K562 (cell line): ENCODE measurements at regions not wholly inside any gene's neighbourhood (a gene's known extent, or its start where the extent isn't known, plus 50 kb on each side); places are given as distances from the start of the nearest gene placed in this dataset.

Source experiments
- ATAC-seq: fragments of 200-7000 bp; cut with Tn5 transposase; 3 replicates; pipeline ENCODE4 v1.9.1; 2020; ENCODE audit warnings: moderate library complexity
- BruUV-seq: library from RNA; stranded (reverse); fragments of 400-500 nt; replicated peaks from 2 replicates; lab custom pipeline; 2021; lab: Mats Ljungman, UMichigan
- CTCF ChIA-PET: fragments of 300-600 bp; formaldehyde crosslinking; extraction: SDS; loops from one replicate; lab custom pipeline; 2021; ENCODE audit warnings: low intra/inter-chr PET ratio; lab: Yijun Ruan, JAX
- POLR2A ChIA-PET: fragments of 300-600, 350-650 bp; sonication (Branson Sonifier 250); formaldehyde crosslinking; extraction: SDS; loops from one replicate; lab custom pipeline; 2021; ENCODE audit warnings: antibody characterized with exemption, inconsistent platforms; lab: Yijun Ruan, JAX
- DNase-seq, 4 experiments: peaks; one replicate each; pipeline versions ENCODE4 v3.0.0 to v3.0.0-alpha.2; 2011 to 2018; ENCODE audit warnings: low spot score in 3 of 4, mixed read lengths in 3 of 4; ENCODE audit errors: extremely low read depth in 1 of 4
- FAIRE-seq: peaks from 2 replicates; lab custom pipeline; 2011; peaks lifted over from hg19 to GRCh38; lab: Jason Lieb, UNC
- H2AFZ ChIP-seq: 2 replicates; pipeline ENCODE4 v1.6.0; 2011; ENCODE audit warnings: low read depth, low read length, control low read depth, inconsistent platforms
- H3K27ac ChIP-seq: fragments of 200-600 bp; 3 replicates; pipeline ENCODE4 v1.8.0; 2011; ENCODE audit warnings: low read depth, mild to moderate bottlenecking, control low read depth, inconsistent platforms, low read length, moderate library complexity, mixed read lengths; ENCODE audit errors: extremely low read depth
- H3K27me3 ChIP-seq, 2 experiments: fragments of 300-600 bp in 1 of 2; 2 replicates in 1 of 2; 3 replicates in 1 of 2; pipeline versions ENCODE4 v1.6.0 to v1.8.0; 2011; ENCODE audit warnings: inconsistent platforms in 2 of 2, low read length in 2 of 2, mild to moderate bottlenecking in 1 of 2, mixed read lengths in 1 of 2, moderate library complexity in 1 of 2; ENCODE audit not compliant: control insufficient read depth in 2 of 2, insufficient read depth in 2 of 2
- H3K36me3 ChIP-seq: fragments of 300-600 bp; 3 replicates; pipeline ENCODE4 v1.8.0; 2011; ENCODE audit warnings: mild to moderate bottlenecking, low read length, inconsistent platforms; ENCODE audit not compliant: control insufficient read depth, insufficient read depth
- H3K4me1 ChIP-seq, 2 experiments: fragments of 200-600 bp in 1 of 2; replicated peaks in 1 of 2; 2 replicates in 1 of 2; 3 replicates in 1 of 2; pipeline versions ENCODE4 v1.5.1 to v1.8.0; 2011; ENCODE audit warnings: inconsistent platforms in 2 of 2, low read length in 2 of 2, mild to moderate bottlenecking in 1 of 2, mixed read lengths in 1 of 2, moderate library complexity in 1 of 2; ENCODE audit not compliant: control insufficient read depth in 2 of 2, insufficient read depth in 2 of 2
- H3K4me2 ChIP-seq: 2 replicates; pipeline ENCODE4 v1.6.1; 2011; ENCODE audit warnings: low read length, control low read depth, inconsistent platforms, mixed read lengths; ENCODE audit not compliant: insufficient read depth
- H3K4me3 ChIP-seq: fragments of 200-600 bp; sonication (generic), shearing (Covaris generic); 2 replicates; pipeline ENCODE4 v1.5.1; 2016; ENCODE audit warnings: control low read depth, inconsistent platforms
- H3K79me2 ChIP-seq: fragments of 200-600 bp; 3 replicates; pipeline ENCODE4 v1.8.0; 2011; ENCODE audit warnings: low read length, inconsistent platforms; ENCODE audit not compliant: control insufficient read depth, insufficient read depth
- H3K9ac ChIP-seq, 2 experiments: 2 replicates each; pipeline versions ENCODE4 v1.6.0 to v1.6.1; 2011; ENCODE audit warnings: low read depth in 2 of 2, low read length in 2 of 2, control low read depth in 1 of 2, inconsistent platforms in 1 of 2, mild to moderate bottlenecking in 1 of 2, mixed read lengths in 1 of 2; ENCODE audit not compliant: insufficient read depth in 1 of 2
- H3K9me1 ChIP-seq: one replicate; pipeline ENCODE4 v1.6.0; 2011; ENCODE audit warnings: inconsistent platforms, mild to moderate bottlenecking, low read length, moderate library complexity; ENCODE audit not compliant: control insufficient read depth, insufficient read depth
- H3K9me3 ChIP-seq: replicated peaks from 2 replicates; pipeline ENCODE4 v1.5.1; 2011; ENCODE audit warnings: low read depth, low read length, inconsistent platforms; ENCODE audit not compliant: control insufficient read depth, insufficient read depth
- H4K20me1 ChIP-seq: replicated peaks from 2 replicates; pipeline ENCODE4 v1.6.1; 2011; ENCODE audit warnings: low read length, inconsistent platforms, mixed read lengths; ENCODE audit not compliant: control insufficient read depth, insufficient read depth
- ATF7 ChIP-seq: fragments of 450-650 bp; IDR thresholded peaks from 2 replicates; pipeline ENCODE4 v1.7.1; 2014; ENCODE audit warnings: mild to moderate bottlenecking, moderate library complexity
- BMI1 ChIP-seq: fragments of 150-350 bp; IDR thresholded peaks from 2 replicates; pipeline ENCODE4 v1.6.1; 2014; ENCODE audit warnings: low read length
- BRCA1 ChIP-seq, 2 experiments: fragments of 450-650 bp in 1 of 2; sonication (generic) in 1 of 2; formaldehyde crosslinking in 1 of 2; IDR thresholded peaks; 2 replicates each; pipeline versions ENCODE4 v1.5.0 to v1.6.1; 2017 to 2020; ENCODE audit warnings: mild to moderate bottlenecking in 1 of 2, missing genetic modification reagents in 1 of 2
- BRF1 ChIP-seq: IDR thresholded peaks from 3 replicates; pipeline ENCODE4 v1.6.1; 2011; ENCODE audit warnings: borderline replicate concordance, mild to moderate bottlenecking; ENCODE audit not compliant: insufficient read length; ENCODE audit errors: extremely low read depth
- MAFK ChIP-seq: IDR thresholded peaks from 2 replicates; pipeline ENCODE4 v1.6.1; 2011; ENCODE audit warnings: low read length, improper control_type of control experiment
- NCOA6 ChIP-seq: fragments of 450-650 bp; IDR thresholded peaks from 2 replicates; pipeline ENCODE4 v1.6.1; 2017; ENCODE audit warnings: mild to moderate bottlenecking
- XRCC5 ChIP-seq: fragments of 200-400 bp; formaldehyde crosslinking; IDR thresholded peaks from 2 replicates; pipeline ENCODE4 v1.6.1; 2017; ENCODE audit warnings: low read depth, mild to moderate bottlenecking, low read length
- ZNF282 ChIP-seq: sonication (generic); formaldehyde crosslinking; IDR thresholded peaks from 2 replicates; pipeline ENCODE4 v1.8.1; 2023; ENCODE audit warnings: missing genetic modification reagents
- WGBS: fragments of 100-300 bp; shearing (Covaris generic); methylation state at CpG from one replicate; pipeline ENCODE4 v1.1.6; 2016; ENCODE audit warnings: low coverage, mixed read lengths; ENCODE audit not compliant: insufficient coverage; ENCODE audit errors: missing lambda C conversion rate; 5-methylcytosine and 5-hydroxymethylcytosine counted together
- in situ Hi-C: fragments of 300-500 bp; cut with MboI; formaldehyde crosslinking; loops from 4 replicates; pipeline ENCODE4 v1.15.0; 2018; ENCODE audit warnings: inconsistent platforms, mixed read lengths
- intact Hi-C: fragments of 100-400 bp; cut with micrococcal nuclease; formaldehyde crosslinking; loops from 2 replicates; pipeline ENCODE4 v1.14.2; 2022
- TF ChIP-seq, protein P1 (sequence below): IDR thresholded peaks from 2 replicates; pipeline ENCODE4 v1.6.1; 2012; ENCODE audit warnings: low read depth, low read length, improper control_type of control experiment, borderline replicate concordance
- TF ChIP-seq, protein P2 (sequence below): fragments of 250-450 bp; sonication (Bioruptor Pico); IDR thresholded peaks from 2 replicates; pipeline ENCODE4 v1.4.0; 2020
- TF ChIP-seq, protein P3 (sequence below): sonication (generic); formaldehyde crosslinking; IDR thresholded peaks from 2 replicates; pipeline ENCODE4 v1.8.0; 2023; ENCODE audit warnings: missing genetic modification reagents, mild to moderate bottlenecking, borderline replicate concordance
- TF ChIP-seq, protein P4 (sequence below): fragments of 250-450 bp; sonication (Bioruptor Pico); IDR thresholded peaks from 2 replicates; pipeline ENCODE4 v1.8.0; 2021; ENCODE audit warnings: mild to moderate bottlenecking, moderate library complexity

DNA sequence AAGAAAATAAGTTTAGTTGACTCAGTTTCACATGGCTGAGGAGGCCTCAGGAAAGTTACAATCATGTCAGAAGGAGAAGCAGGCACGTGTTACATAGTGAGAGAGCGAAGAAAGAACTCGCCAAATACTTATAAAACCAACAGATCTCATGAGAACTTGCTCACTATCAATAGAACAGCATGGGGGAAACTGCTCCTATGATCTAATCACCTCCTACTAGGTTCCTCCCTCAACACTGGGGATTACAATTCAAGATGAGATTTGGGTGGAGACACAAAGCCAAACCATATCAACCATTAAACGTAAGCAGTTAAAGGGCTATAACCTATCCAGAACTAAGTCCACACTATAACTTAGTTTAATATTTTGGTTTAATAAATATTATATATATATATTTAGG lies 113.8 kb upstream of the ADGRL3 start:
- Histone ChIP-seq H4K20me1 (no peaks in the 10 kb centered on the region), H3K4me3 (no peak overlapping the region), H3K4me1 (no peaks in the 10 kb centered on the region), H3K9ac (no peak overlapping the region), H2AFZ (no peak overlapping the region), H3K4me2 (no peak overlapping the region), H3K9me1 (no peaks in the 10 kb centered on the region), H3K27me3 (no peaks in the 10 kb centered on the region), H3K36me3 (no peaks in the 10 kb centered on the region), H3K79me2 (no peaks in the 10 kb centered on the region), H3K27ac (no peak overlapping the region), H3K9me3 (no peaks in the 10 kb centered on the region)
- 2% methylated on average over 4 of the region's 4 CpGs for WGBS
- FAIRE-seq (no peak), ATAC-seq (no peak), DNase-seq (no peak)
- in situ Hi-C loops (no loop called here), intact Hi-C loops (no loop called here)
- ChIA-PET CTCF (no interaction called here), POLR2A (no interaction called here)
- TF ChIP-seq ATF7 (no peak), BMI1 (no peak), ZNF282 (CRISPR knock-in tag) (no peak), NCOA6 (no peak), MAFK (no peak), BRF1 (no peak), XRCC5 (no peak), BRCA1 (IDR thresholded peaks at IDR 0.05) (no peak), BRCA1 (CRISPR knock-in tag; IDR thresholded peaks at IDR 0.05) (no peak)
- TF ChIP-seq, protein P1, sequence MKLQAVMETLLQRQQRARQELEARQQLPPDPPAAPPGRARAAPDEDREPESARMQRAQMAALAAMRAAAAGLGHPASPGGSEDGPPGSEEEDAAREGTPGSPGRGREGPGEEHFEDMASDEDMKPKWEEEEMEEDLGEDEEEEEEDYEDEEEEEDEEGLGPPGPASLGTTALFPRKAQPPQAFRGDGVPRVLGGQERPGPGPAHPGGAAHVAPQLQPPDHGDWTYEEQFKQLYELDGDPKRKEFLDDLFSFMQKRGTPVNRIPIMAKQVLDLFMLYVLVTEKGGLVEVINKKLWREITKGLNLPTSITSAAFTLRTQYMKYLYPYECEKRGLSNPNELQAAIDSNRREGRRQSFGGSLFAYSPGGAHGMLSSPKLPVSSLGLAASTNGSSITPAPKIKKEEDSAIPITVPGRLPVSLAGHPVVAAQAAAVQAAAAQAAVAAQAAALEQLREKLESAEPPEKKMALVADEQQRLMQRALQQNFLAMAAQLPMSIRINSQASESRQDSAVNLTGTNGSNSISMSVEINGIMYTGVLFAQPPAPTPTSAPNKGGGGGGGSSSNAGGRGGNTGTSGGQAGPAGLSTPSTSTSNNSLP = no peak
- TF ChIP-seq, protein P2, sequence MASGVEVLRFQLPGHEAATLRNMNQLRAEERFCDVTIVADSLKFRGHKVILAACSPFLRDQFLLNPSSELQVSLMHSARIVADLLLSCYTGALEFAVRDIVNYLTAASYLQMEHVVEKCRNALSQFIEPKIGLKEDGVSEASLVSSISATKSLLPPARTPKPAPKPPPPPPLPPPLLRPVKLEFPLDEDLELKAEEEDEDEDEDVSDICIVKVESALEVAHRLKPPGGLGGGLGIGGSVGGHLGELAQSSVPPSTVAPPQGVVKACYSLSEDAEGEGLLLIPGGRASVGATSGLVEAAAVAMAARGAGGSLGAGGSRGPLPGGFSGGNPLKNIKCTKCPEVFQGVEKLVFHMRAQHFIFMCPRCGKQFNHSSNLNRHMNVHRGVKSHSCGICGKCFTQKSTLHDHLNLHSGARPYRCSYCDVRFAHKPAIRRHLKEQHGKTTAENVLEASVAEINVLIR (CRISPR knock-in tag) = no peak
- TF ChIP-seq, protein P3, sequence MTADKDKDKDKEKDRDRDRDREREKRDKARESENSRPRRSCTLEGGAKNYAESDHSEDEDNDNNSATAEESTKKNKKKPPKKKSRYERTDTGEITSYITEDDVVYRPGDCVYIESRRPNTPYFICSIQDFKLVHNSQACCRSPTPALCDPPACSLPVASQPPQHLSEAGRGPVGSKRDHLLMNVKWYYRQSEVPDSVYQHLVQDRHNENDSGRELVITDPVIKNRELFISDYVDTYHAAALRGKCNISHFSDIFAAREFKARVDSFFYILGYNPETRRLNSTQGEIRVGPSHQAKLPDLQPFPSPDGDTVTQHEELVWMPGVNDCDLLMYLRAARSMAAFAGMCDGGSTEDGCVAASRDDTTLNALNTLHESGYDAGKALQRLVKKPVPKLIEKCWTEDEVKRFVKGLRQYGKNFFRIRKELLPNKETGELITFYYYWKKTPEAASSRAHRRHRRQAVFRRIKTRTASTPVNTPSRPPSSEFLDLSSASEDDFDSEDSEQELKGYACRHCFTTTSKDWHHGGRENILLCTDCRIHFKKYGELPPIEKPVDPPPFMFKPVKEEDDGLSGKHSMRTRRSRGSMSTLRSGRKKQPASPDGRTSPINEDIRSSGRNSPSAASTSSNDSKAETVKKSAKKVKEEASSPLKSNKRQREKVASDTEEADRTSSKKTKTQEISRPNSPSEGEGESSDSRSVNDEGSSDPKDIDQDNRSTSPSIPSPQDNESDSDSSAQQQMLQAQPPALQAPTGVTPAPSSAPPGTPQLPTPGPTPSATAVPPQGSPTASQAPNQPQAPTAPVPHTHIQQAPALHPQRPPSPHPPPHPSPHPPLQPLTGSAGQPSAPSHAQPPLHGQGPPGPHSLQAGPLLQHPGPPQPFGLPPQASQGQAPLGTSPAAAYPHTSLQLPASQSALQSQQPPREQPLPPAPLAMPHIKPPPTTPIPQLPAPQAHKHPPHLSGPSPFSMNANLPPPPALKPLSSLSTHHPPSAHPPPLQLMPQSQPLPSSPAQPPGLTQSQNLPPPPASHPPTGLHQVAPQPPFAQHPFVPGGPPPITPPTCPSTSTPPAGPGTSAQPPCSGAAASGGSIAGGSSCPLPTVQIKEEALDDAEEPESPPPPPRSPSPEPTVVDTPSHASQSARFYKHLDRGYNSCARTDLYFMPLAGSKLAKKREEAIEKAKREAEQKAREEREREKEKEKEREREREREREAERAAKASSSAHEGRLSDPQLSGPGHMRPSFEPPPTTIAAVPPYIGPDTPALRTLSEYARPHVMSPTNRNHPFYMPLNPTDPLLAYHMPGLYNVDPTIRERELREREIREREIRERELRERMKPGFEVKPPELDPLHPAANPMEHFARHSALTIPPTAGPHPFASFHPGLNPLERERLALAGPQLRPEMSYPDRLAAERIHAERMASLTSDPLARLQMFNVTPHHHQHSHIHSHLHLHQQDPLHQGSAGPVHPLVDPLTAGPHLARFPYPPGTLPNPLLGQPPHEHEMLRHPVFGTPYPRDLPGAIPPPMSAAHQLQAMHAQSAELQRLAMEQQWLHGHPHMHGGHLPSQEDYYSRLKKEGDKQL (CRISPR knock-in tag) = no peak
- TF ChIP-seq, protein P4, sequence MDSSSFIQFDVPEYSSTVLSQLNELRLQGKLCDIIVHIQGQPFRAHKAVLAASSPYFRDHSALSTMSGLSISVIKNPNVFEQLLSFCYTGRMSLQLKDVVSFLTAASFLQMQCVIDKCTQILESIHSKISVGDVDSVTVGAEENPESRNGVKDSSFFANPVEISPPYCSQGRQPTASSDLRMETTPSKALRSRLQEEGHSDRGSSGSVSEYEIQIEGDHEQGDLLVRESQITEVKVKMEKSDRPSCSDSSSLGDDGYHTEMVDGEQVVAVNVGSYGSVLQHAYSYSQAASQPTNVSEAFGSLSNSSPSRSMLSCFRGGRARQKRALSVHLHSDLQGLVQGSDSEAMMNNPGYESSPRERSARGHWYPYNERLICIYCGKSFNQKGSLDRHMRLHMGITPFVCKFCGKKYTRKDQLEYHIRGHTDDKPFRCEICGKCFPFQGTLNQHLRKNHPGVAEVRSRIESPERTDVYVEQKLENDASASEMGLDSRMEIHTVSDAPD (CRISPR knock-in tag) = no peak
- no TSS peak for BruUV-seq
